ENCODE measurements at regions not wholly inside any gene's neighbourhood (a gene's known extent, or its start where the extent isn't known, plus 50 kb on each side); places are given as distances from the start of the nearest gene placed in this dataset.

DNA sequence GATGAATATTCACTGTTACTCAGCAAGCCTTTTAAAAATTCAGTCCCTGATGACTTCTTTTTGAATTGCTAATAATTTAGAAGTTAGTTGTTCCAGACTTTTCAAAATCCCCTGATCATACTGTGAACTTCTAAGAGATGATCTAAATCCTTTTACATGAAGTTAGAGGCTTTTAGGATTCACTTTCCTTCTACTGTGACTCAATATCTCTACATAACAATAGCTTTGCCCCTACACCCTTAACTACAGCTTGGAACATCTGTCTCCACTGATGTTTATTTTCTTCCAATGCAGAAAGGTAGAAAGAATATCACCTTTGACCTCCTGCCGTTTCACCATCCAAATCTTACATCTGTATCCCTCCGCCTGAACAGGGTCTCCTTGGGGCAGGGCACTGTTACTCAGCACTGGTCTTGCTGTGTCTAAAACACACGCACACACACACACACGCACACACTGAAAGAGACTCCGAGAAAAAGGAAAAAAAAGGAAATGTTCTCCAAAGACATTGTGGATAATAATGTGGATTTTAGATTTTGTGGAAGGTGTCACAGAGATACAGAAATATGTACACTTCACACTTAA is 111.6 kb upstream of the GPRIN3 start:
- dilution Hi-C loops (cut with MboI; ENCODE audit: extremely low pct_ligation_motif_present, low sequenced_read_pairs), result no loop called here
- no peak overlapping the region for H3K4me3 ChIP-seq (replicated peaks in 1 of 3; ENCODE audit: insufficient read depth in 1 of 3, low read depth in 1 of 3, low read length in 3 of 3)
- H4K20me1 ChIP-seq (replicated peaks; ENCODE audit: control insufficient read depth, extremely low read depth, insufficient read depth, low read length), result no peaks in the 10 kb centered on the region
- H3K27me3 ChIP-seq (ENCODE audit: control insufficient read depth in 2 of 2, insufficient read depth in 2 of 2, low read length in 2 of 2), result peaks cover 0 to 1% of the 10 kb centered on the region in 2 experiments
- H3K9me1 ChIP-seq (replicated peaks; ENCODE audit: control insufficient read depth, extremely low read depth, insufficient read depth, low read length), result no peaks in the 10 kb centered on the region
- ChIA-PET POLR2A (no interaction called here), CTCF (no interaction called here)
- H3K4me2 ChIP-seq (ENCODE audit: insufficient read depth, low read length), result no peak overlapping the region
- no peaks in the 10 kb centered on the region for H3K36me3 ChIP-seq (ENCODE audit: control insufficient read depth in 2 of 2, extremely low read depth in 1 of 2, insufficient read depth in 2 of 2, low read length in 2 of 2)
- H3K9ac ChIP-seq (replicated peaks; ENCODE audit: extremely low read depth, insufficient read depth, low read length), result no peak overlapping the region
- H3K79me2 ChIP-seq (ENCODE audit: control insufficient read depth, insufficient read depth, low read length), result no peaks in the 10 kb centered on the region
- no peak overlapping the region for H2AFZ ChIP-seq (ENCODE audit: low read depth, low read length)
- no peaks in the 10 kb centered on the region for H3K9me3 ChIP-seq (replicated peaks; ENCODE audit: control insufficient read depth, insufficient read depth, low read length)
- FAIRE-seq (no peak), DNase-seq (ENCODE audit: low read depth, low spot score) (no peak)
- BruUV-seq (replicated peaks), result no TSS peak
- H3K4me1 ChIP-seq (ENCODE audit: control insufficient read depth, extremely low read depth, insufficient read depth, low read length), result no peaks in the 10 kb centered on the region
- intact Hi-C loops (cut with micrococcal nuclease), result no loop called here
- TF ChIP-seq POLR2A (IDR thresholded peaks at IDR 0.05; ENCODE audit: low read depth, low read length), result no peak
- TF ChIP-seq, protein P1, sequence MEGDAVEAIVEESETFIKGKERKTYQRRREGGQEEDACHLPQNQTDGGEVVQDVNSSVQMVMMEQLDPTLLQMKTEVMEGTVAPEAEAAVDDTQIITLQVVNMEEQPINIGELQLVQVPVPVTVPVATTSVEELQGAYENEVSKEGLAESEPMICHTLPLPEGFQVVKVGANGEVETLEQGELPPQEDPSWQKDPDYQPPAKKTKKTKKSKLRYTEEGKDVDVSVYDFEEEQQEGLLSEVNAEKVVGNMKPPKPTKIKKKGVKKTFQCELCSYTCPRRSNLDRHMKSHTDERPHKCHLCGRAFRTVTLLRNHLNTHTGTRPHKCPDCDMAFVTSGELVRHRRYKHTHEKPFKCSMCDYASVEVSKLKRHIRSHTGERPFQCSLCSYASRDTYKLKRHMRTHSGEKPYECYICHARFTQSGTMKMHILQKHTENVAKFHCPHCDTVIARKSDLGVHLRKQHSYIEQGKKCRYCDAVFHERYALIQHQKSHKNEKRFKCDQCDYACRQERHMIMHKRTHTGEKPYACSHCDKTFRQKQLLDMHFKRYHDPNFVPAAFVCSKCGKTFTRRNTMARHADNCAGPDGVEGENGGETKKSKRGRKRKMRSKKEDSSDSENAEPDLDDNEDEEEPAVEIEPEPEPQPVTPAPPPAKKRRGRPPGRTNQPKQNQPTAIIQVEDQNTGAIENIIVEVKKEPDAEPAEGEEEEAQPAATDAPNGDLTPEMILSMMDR (IDR thresholded peaks at IDR 0.05; ENCODE audit: extremely low read depth in 1 of 2, insufficient read depth in 1 of 2, low read depth in 1 of 2, low read length in 2 of 2), result no peak
- TF ChIP-seq, protein P2, sequence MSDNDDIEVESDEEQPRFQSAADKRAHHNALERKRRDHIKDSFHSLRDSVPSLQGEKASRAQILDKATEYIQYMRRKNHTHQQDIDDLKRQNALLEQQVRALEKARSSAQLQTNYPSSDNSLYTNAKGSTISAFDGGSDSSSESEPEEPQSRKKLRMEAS (IDR thresholded peaks at IDR 0.05; ENCODE audit: insufficient read depth, insufficient read length), result no peak
- TF ChIP-seq JUN (IDR thresholded peaks at IDR 0.05; ENCODE audit: borderline replicate concordance, insufficient read depth, insufficient read length, low read depth), result no peak
- TF ChIP-seq POLR2AphosphoS5 (IDR thresholded peaks at IDR 0.05; ENCODE audit: insufficient read depth, low read depth, low read length), result no peak
- TF ChIP-seq MYC (IDR thresholded peaks at IDR 0.05; ENCODE audit: low read depth, low read length), result no peak
- no peak for TF ChIP-seq GATA2 (IDR thresholded peaks at IDR 0.05; ENCODE audit: insufficient read depth, insufficient read length, low read depth, low read length)
- no peak for TF ChIP-seq FOS (IDR thresholded peaks at IDR 0.05; ENCODE audit: borderline replicate concordance, insufficient read depth, low read length)
- TF ChIP-seq EZH2 (IDR thresholded peaks at IDR 0.05; ENCODE audit: borderline replicate concordance, low read depth, low read length, severe bottlenecking), result no peak
- no peak overlapping the region for H3K27ac ChIP-seq (ENCODE audit: insufficient read depth, low read depth, low read length)
